H9 (cell line): ENCODE measurements at regions not wholly inside any gene's neighbourhood (a gene's known extent, or its start where the extent isn't known, plus 50 kb on each side); places are given as distances from the start of the nearest gene placed in this dataset.

Experiments used
- DNase-seq: peaks from one replicate; pipeline ENCODE4 v3.0.0-alpha.2; 2017
- H2AFZ ChIP-seq: one replicate; pipeline ENCODE4 v1.6.1; 2013; ENCODE audit warnings: mild to moderate bottlenecking, low read length, control low read depth, moderate library complexity
- H2AK5ac ChIP-seq: 2 replicates; pipeline ENCODE4 v1.6.1; 2013; ENCODE audit warnings: low read length, control low read depth, mixed read lengths; ENCODE audit not compliant: insufficient read length
- H2BK120ac ChIP-seq: one replicate; pipeline ENCODE4 v1.6.1; 2013; ENCODE audit warnings: low read depth, mild to moderate bottlenecking, low read length, control low read depth, inconsistent platforms; ENCODE audit not compliant: poor library complexity, severe bottlenecking
- H2BK12ac ChIP-seq: 2 replicates; pipeline ENCODE4 v1.6.1; 2013; ENCODE audit warnings: low read length, control low read depth, mixed read lengths, low read depth; ENCODE audit not compliant: insufficient read length
- H2BK15ac ChIP-seq: 2 replicates; pipeline ENCODE4 v1.6.1; 2013; ENCODE audit warnings: low read depth, low read length, control low read depth
- H2BK20ac ChIP-seq: one replicate; pipeline ENCODE4 v1.6.1; 2013; ENCODE audit warnings: low read depth, mild to moderate bottlenecking, low read length, control low read depth, inconsistent platforms; ENCODE audit not compliant: poor library complexity, severe bottlenecking
- H2BK5ac ChIP-seq: 2 replicates; pipeline ENCODE4 v1.6.1; 2013; ENCODE audit warnings: low read length, control low read depth, mixed read lengths; ENCODE audit not compliant: insufficient read length
- H3K14ac ChIP-seq: 2 replicates; pipeline ENCODE4 v1.6.1; 2013; ENCODE audit warnings: low read length, control low read depth; ENCODE audit not compliant: insufficient read depth
- H3K18ac ChIP-seq: 2 replicates; pipeline ENCODE4 v1.6.1; 2013; ENCODE audit warnings: low read depth, mild to moderate bottlenecking, mixed read lengths, low read length, control low read depth; ENCODE audit not compliant: insufficient read length
- H3K23ac ChIP-seq: 2 replicates; pipeline ENCODE4 v1.6.1; 2013; ENCODE audit warnings: low read length, control low read depth, mixed read lengths, low read depth; ENCODE audit not compliant: insufficient read length
- H3K23me2 ChIP-seq: 2 replicates; pipeline ENCODE4 v1.6.1; 2013; ENCODE audit warnings: low read depth, mild to moderate bottlenecking, mixed read lengths, low read length, control low read depth; ENCODE audit not compliant: insufficient read length, poor library complexity, severe bottlenecking
- H3K27ac ChIP-seq: 2 replicates; pipeline ENCODE4 v1.5.1; 2013; ENCODE audit warnings: low read length, control low read depth, mixed read lengths, low read depth; ENCODE audit not compliant: insufficient read length
- H3K27me3 ChIP-seq: 2 replicates; pipeline ENCODE4 v1.6.1; 2013; ENCODE audit warnings: low read length, control low read depth, inconsistent platforms; ENCODE audit not compliant: insufficient read depth
- H3K4ac ChIP-seq: 2 replicates; pipeline ENCODE4 v1.6.1; 2013; ENCODE audit warnings: low read depth, mild to moderate bottlenecking, control low read depth, inconsistent platforms, low read length, moderate library complexity
- H3K4me1 ChIP-seq: 2 replicates; pipeline ENCODE4 v1.6.1; 2013; ENCODE audit warnings: low read length, control low read depth, inconsistent platforms; ENCODE audit not compliant: insufficient read depth
- H3K4me2 ChIP-seq: 2 replicates; pipeline ENCODE4 v1.6.1; 2013; ENCODE audit warnings: low read length, control low read depth, mixed read lengths; ENCODE audit not compliant: insufficient read length, insufficient read depth
- H3K56ac ChIP-seq: 2 replicates; pipeline ENCODE4 v1.6.1; 2013; ENCODE audit warnings: low read depth, mild to moderate bottlenecking, mixed read lengths, low read length, control low read depth; ENCODE audit not compliant: insufficient read length
- H3K79me1 ChIP-seq: 2 replicates; pipeline ENCODE4 v1.6.1; 2013; ENCODE audit warnings: low read depth, mild to moderate bottlenecking, moderate library complexity, low read length, control low read depth, inconsistent platforms; ENCODE audit not compliant: insufficient read depth, poor library complexity, severe bottlenecking
- H3K79me2 ChIP-seq: 2 replicates; pipeline ENCODE4 v1.6.1; 2013; ENCODE audit warnings: low read length, control low read depth, inconsistent platforms; ENCODE audit not compliant: insufficient read depth
- H3K9ac ChIP-seq: 2 replicates; pipeline ENCODE4 v1.6.1; 2013; ENCODE audit warnings: low read length, control low read depth, mixed read lengths; ENCODE audit not compliant: insufficient read length; ENCODE audit errors: extremely low read depth
- H3K9me3 ChIP-seq: one replicate; pipeline ENCODE4 v1.6.1; 2013; ENCODE audit warnings: low read depth, low read length, inconsistent platforms; ENCODE audit not compliant: control insufficient read depth
- H3T11ph ChIP-seq: one replicate; pipeline ENCODE4 v1.6.1; 2013; ENCODE audit warnings: mild to moderate bottlenecking, low read length, control low read depth, inconsistent platforms
- H4K20me1 ChIP-seq: one replicate; pipeline ENCODE4 v1.6.1; 2013; ENCODE audit not compliant: control insufficient read depth, insufficient read length, insufficient read depth
- H4K5ac ChIP-seq: 2 replicates; pipeline ENCODE4 v1.6.1; 2013; ENCODE audit warnings: low read depth, mild to moderate bottlenecking, mixed read lengths, low read length, control low read depth; ENCODE audit not compliant: insufficient read length
- H4K8ac ChIP-seq: replicated peaks from 2 replicates; pipeline ENCODE4 v1.6.1; 2013; ENCODE audit warnings: low read length, control low read depth, mixed read lengths, low read depth; ENCODE audit not compliant: insufficient read length
- H4K91ac ChIP-seq: 2 replicates; pipeline ENCODE4 v1.6.1; 2013; ENCODE audit warnings: low read depth, mild to moderate bottlenecking, moderate library complexity, mixed read lengths, low read length, control low read depth; ENCODE audit not compliant: insufficient read length
- H3K27ac Mint-ChIP-seq, 3 experiments: 2 replicates in 2 of 3; 3 replicates in 1 of 3; pipeline ENCODE4 v1.8.0; 2020 to 2021; ENCODE audit warnings: mixed read lengths in 3 of 3, mild to moderate bottlenecking in 1 of 3, moderate library complexity in 1 of 3
- H3K27me3 Mint-ChIP-seq: 2 replicates; pipeline ENCODE4 v1.8.0; 2021; ENCODE audit warnings: low read depth, mild to moderate bottlenecking, moderate library complexity, mixed read lengths
- H3K36me3 Mint-ChIP-seq, 3 experiments: 2 replicates in 2 of 3; 3 replicates in 1 of 3; pipeline ENCODE4 v1.8.0; 2020 to 2021; ENCODE audit warnings: low read depth in 3 of 3, mixed read lengths in 3 of 3; ENCODE audit not compliant: insufficient read depth in 1 of 3
- H3K4me1 Mint-ChIP-seq, 2 experiments: 2 replicates each; pipeline ENCODE4 v1.8.0; 2020; ENCODE audit warnings: mixed read lengths in 2 of 2
- H3K4me3 Mint-ChIP-seq, 2 experiments: 2 replicates in 1 of 2; 3 replicates in 1 of 2; pipeline ENCODE4 v1.8.0; 2020 to 2021; ENCODE audit warnings: mild to moderate bottlenecking in 2 of 2, mixed read lengths in 2 of 2, moderate library complexity in 1 of 2
- H3K9me3 Mint-ChIP-seq, 2 experiments: 2 replicates in 1 of 2; 3 replicates in 1 of 2; pipeline ENCODE4 v1.8.0; 2020; ENCODE audit warnings: mild to moderate bottlenecking in 2 of 2, mixed read lengths in 2 of 2, moderate library complexity in 1 of 2
- WGBS: extraction: QIAGEN DNeasy Blood & Tissue Kit; methylation state at CpG from one replicate; pipeline ENCODE4 v1.1.7; 2013; ENCODE audit warnings: missing lambda C conversion rate, low lambda C conversion rate, mixed read lengths; ENCODE audit not compliant: insufficient read length; ENCODE audit errors: extremely low coverage; 5-methylcytosine and 5-hydroxymethylcytosine counted together
- TF ChIP-seq, protein P1 (sequence below): fragments of 200-600 bp; sonication (generic); conservative IDR thresholded peaks from 3 replicates; pipeline ENCODE4 v1.8.0; 2021; ENCODE audit warnings: antibody characterized with exemption, mild to moderate bottlenecking

DNA sequence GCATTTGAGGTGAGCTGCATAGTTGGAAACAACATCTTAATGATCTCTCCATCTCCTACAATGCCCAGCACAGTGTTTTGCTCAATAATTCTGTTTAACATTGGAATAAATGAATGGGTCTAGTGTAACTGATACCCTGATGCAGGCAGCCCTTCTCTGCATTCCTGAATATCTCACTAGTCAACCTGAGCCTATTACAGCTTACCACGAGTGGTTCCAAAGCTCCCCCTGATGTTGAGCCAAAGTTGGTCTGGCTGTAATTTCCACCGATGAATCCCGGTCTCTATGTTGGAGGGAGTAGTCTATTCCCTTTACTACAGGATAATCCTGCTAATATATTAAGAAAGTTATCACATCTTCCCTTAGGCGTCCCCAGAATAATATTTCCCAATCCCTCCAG is 63.8 kb downstream of the ZBTB18 start:
- H3K56ac ChIP-seq = no peak overlapping the region
- peaks cover 2% of the 10 kb centered on the region; the same call in 1 of the 2 replicates for H3K27me3 Mint-ChIP-seq
- peaks cover 12% of the 10 kb centered on the region in 2 experiments for H3K4me1 Mint-ChIP-seq
- H2AK5ac ChIP-seq = no peak overlapping the region
- no peaks in the 10 kb centered on the region for H3K9me3 ChIP-seq
- H3K23me2 ChIP-seq = no peaks in the 10 kb centered on the region
- no peaks in the 10 kb centered on the region for H3K79me2 ChIP-seq
- no CpG with 5 or more reads among the region's 4 CpGs for WGBS
- TF ChIP-seq, protein P1, sequence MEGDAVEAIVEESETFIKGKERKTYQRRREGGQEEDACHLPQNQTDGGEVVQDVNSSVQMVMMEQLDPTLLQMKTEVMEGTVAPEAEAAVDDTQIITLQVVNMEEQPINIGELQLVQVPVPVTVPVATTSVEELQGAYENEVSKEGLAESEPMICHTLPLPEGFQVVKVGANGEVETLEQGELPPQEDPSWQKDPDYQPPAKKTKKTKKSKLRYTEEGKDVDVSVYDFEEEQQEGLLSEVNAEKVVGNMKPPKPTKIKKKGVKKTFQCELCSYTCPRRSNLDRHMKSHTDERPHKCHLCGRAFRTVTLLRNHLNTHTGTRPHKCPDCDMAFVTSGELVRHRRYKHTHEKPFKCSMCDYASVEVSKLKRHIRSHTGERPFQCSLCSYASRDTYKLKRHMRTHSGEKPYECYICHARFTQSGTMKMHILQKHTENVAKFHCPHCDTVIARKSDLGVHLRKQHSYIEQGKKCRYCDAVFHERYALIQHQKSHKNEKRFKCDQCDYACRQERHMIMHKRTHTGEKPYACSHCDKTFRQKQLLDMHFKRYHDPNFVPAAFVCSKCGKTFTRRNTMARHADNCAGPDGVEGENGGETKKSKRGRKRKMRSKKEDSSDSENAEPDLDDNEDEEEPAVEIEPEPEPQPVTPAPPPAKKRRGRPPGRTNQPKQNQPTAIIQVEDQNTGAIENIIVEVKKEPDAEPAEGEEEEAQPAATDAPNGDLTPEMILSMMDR = no peak
- H3T11ph ChIP-seq = no peak overlapping the region
- no peaks in the 10 kb centered on the region for H4K20me1 ChIP-seq
- no peak overlapping the region for H2BK12ac ChIP-seq
- H4K91ac ChIP-seq = no peak overlapping the region
- H3K4ac ChIP-seq = no peak overlapping the region
- peak overlapping the region in 1 of 3 experiments; percentile 27; a peak in 1 of 7 replicates for H3K27ac Mint-ChIP-seq
- no peak overlapping the region for H2AFZ ChIP-seq
- H3K9ac ChIP-seq = no peak overlapping the region
- no peak overlapping the region for H4K8ac ChIP-seq
- H3K36me3 Mint-ChIP-seq = peaks cover 0 to 10% (median 0%) of the 10 kb centered on the region in 3 experiments; a peak in 2 of 7 replicates
- H3K4me3 Mint-ChIP-seq = no peak overlapping the region
- H3K27ac ChIP-seq = no peak overlapping the region
- no peak overlapping the region for H2BK5ac ChIP-seq
- DNase-seq = no peak
- H3K4me2 ChIP-seq = no peak overlapping the region
- no peak overlapping the region for H2BK120ac ChIP-seq
- H3K4me1 ChIP-seq = no peaks in the 10 kb centered on the region
- H3K9me3 Mint-ChIP-seq = peaks cover 4% of the 10 kb centered on the region in 2 experiments; a peak in 4 of 5 replicates
- no peaks in the 10 kb centered on the region for H3K79me1 ChIP-seq
- no peak overlapping the region for H2BK20ac ChIP-seq
- no peak overlapping the region for H3K23ac ChIP-seq
- H3K14ac ChIP-seq = no peak overlapping the region
- no peak overlapping the region for H4K5ac ChIP-seq
- no peaks in the 10 kb centered on the region for H3K27me3 ChIP-seq
- H2BK15ac ChIP-seq = no peak overlapping the region
- H3K18ac ChIP-seq = no peak overlapping the region
